Ecto neural progenitor cell (in vitro differentiated cells): ENCODE measurements at regions not wholly inside any gene's neighbourhood (a gene's known extent, or its start where the extent isn't known, plus 50 kb on each side); places are given as distances from the start of the nearest gene placed in this dataset.

Source experiments
- DNase-seq: peaks from one replicate; pipeline ENCODE4 v3.0.0-alpha.2; 2018; ENCODE audit warnings: low spot score

DNA sequence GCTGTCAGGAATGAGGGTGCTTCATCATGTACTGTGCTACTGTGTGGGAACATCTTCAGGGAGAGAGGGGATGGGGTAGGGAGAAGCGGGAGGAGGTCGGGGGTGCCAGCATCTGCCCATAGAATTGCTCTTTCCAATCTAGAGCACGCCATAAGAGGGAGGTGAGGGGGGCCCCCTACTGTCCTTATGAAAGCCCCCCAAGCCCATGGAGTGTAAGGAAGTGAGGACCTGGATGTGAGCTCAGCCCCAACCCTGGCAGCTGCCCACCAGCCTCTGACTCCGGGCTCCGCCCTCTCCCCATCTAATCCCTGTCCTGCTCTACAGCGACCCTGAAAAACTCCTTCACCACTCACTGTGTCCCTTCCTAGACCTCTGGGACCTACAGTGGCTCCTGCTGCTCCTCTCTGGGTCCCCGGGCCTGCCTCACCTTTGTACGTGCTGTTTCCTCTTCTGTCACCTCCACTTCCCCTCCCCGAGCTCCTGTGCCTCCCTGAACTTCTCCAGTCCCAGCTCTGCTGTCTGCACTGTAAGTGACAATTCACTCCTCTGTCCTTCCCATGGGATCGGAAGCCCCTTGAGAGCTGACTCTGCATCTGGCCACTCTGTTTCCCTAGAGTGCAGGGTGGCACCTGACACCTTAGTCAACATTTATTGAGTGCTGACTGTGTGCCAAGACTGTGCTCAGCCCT, 269.4 kb downstream of the PTPRU start:
- DNase-seq: peak; percentile 32

DNA sequence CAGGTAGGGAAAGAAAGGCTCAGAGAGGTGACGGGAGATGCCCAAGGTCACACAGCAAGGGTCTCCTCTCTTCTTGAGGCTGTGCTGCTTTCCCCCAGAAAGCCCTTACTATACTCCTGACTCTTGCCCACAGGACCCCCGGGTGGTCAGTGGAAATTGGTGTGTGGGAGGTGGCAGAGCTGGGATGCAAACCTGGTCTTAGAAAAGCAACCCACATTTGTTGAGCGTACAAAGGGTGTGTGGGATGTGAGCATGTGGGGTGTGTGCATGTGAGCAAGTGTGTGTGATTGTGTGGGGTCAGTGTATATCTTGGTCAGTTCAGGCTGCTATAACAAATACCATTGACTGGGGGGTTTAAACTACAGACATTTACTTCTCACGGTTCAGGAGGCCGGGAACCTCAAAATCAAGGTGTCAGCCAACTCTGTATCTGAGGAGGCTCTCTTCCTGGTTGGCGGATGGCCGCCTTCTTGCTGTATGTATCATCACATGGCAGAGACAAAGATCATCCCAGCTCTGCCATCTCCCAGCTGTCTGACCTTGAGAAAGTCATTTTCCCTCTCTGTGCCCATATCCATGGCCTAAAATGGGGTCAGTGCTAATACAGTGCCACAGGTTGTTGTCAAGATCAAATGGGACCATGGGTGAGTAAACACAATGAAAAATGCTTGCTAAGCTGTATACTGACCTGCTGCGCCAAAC, 268.5 kb downstream of the PTPRU start:
- DNase-seq: peak; percentile 27

DNA sequence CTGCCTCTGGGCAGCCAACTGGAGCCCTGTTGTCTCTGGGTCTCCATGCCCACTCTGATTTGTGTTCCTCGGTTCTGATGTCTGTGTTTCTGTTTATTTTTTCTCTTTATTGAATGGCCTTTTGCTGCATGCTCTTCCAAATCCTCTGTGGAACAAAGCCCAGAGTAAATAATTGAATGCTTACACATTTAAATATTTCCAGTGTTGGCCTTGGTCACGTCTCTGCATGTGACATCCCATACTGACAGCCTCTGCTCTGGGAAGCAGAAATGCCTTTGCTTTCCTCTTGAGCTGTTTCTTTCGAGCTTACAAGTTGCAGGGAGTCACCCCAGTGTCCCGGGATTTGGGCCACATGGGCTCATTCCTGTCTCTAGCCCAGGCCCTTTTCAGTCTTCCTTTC, 267.9 kb downstream of the PTPRU start:
- DNase-seq: peak; percentile 21

DNA sequence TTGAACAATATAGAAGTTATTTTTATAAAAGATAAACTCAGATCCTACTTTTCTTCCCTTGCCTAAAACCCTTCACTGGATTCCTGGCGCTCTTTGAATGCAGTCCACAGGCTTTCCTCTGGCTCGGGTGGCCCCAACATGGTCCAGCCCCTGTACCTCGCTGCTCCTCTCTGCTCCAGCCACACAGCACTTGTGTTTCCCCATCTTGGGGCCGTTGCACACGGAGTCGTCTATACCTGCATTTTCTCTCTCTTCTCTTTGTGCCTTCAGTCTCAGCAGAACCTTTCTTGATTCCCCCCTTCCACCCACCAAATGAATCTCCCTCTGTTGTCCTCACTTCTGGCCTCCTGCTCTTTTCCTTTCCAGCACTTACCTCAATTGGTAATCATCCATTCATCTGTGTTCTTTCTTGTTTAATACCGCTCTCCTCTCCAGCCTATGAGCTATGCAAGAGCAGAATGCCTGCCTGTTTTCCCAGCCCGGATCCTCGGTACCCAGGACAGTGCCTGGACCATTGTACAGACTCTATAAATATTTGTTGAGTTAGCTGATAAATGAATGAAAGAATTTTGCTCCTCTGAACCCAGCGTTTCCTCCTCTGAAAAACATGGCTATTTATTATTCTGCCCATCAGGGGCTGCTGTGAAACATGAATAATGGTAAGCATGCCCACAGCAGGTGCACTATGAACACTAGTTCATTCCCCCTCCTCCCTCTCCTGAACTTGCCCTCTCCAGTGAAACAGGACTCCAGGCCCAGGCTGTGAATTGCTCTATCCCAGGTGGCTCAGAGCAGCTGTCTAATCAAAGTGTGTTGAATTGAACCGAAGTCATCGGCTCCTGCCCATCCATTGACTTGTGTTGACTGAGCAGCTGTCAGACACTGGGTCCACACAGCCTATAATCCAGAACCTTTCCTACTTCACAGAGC, 266.9 kb downstream of the PTPRU start:
- peak; percentile 31 for DNase-seq

DNA sequence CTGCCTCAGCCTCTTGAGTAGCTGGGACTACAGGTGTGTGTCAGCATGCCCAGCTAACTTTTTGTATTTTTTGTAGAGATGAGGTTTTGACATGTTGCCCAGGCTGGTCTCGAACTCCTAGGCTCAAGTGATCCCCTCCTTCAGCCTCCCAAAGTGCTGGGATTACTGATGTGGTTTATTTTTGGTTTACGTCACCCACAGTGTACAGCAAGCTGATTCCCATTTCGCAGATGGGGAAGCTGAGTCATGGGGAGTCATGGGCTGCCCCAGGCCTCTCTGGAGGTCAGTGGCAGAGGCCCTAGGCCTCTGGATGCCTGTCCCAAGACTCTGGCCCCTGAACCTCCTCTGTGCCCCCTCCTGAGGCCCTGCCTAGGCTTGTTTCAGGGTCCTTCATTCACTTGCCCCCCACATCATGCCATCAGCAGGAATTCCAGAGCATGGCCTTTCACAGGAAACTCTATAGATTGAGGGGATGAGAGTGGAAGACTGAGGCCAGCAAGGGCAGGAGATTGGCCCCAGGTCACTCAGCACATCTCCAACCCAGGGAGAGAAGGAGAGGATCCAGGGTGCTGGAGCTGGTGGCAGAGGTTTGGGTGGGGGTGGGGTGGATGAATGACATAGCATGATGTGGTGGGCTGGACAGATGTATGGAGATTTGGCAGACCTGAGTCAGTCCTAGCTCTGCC, 266.0 kb downstream of the PTPRU start:
- DNase-seq: peak; percentile 26

DNA sequence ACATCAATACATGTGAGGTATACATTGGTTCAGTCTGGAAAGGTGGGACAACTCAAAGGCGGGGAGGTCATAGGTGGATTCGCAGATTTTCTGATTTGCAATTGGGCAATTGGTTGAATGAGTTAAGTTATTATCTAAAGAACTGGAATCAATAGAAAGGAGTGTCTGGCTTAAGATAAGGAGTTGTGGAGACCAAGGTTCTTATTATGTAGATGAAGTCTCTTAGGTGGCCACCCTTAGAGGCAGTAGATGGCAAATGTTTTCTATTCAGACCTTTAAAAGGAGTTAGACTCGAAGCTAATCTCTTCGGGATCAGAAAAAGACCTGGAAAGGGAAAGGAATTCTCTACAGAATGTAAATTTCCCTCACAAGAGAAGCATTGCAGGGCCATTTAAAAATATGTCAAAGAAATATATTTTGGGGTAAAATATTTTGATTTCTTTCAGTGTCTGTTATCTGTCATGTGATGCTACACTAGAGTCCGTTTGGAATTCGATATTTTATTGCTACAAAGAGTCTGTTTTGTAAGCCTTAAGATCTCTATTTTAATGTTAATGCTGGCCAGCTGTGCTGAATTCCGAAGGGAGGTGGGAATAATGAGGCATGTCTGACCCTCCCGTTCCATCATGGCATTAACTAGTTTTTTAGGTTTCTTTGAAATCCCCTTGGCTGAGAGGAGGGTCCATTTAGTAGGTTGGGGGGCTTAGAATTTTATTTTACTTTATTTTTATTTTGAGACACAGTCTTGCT, 265.1 kb downstream of the PTPRU start:
- DNase-seq: peak; percentile 26

DNA sequence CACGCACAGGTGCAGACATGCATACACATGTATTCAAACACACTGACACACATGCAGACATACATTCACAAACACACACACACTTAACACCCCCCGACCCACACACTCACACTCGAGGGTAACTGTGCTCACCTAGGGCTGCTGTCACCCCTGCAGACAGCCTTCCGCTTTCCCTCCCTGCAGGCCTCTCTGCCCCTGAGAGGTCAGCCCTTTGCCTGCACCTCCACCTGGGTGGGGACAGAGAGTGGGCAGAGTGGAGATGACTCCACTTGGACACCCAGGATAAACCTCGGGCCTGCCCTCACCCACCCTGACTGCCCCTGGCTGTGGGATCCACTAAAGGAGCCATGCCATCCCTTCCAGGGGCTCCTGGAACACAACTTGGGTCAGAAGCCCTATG, 264.3 kb downstream of the PTPRU start:
- DNase-seq: peak; percentile 28

DNA sequence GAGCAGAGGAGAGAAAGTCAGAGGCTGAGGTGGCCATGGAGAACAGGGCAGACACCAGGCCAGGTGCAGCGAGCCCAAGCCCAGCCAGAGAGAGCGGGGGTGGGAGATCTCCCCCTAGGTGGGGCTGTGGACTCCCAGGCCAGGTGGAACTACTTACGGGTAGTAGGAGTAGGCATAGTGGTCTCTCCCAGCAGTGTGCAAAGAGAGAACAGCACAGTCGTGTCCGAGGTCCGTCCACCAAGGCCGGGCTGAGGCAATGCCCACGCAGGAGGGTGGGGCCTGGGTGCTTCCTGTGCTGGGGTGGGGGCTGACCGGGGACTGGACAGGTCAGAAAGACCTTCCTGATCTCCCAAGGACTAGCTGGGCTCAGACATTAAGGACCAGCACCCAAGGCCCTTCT, 263.7 kb downstream of the PTPRU start:
- peak; percentile 26 for DNase-seq

DNA sequence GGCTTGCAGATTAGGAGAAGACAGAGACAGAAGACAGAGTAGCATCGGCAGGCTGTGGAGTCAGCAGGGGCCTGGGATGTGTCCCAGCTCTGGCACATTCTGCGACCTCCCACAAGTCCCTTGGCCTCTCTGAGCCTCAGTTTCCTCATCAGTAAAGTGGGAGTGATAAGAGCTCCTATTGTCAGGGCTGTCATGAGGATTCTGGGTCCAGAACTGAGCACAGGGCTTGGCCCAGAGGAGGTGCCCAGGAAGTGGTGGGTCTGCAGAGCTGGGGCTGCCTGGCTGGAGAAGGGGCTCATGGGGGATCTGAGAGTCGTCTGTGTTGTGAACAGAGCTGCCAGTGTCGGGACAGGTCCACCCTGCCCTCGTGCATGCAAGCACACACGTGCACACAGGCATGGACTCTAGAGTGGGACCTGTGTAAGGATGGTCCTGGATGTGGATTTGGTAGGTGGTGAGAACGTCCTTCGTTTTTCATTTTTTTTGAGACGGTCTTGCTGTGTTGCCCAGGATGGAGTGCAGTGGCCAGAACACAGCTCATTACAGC, 262.9 kb downstream of the PTPRU start:
- peak; percentile 22 for DNase-seq

DNA sequence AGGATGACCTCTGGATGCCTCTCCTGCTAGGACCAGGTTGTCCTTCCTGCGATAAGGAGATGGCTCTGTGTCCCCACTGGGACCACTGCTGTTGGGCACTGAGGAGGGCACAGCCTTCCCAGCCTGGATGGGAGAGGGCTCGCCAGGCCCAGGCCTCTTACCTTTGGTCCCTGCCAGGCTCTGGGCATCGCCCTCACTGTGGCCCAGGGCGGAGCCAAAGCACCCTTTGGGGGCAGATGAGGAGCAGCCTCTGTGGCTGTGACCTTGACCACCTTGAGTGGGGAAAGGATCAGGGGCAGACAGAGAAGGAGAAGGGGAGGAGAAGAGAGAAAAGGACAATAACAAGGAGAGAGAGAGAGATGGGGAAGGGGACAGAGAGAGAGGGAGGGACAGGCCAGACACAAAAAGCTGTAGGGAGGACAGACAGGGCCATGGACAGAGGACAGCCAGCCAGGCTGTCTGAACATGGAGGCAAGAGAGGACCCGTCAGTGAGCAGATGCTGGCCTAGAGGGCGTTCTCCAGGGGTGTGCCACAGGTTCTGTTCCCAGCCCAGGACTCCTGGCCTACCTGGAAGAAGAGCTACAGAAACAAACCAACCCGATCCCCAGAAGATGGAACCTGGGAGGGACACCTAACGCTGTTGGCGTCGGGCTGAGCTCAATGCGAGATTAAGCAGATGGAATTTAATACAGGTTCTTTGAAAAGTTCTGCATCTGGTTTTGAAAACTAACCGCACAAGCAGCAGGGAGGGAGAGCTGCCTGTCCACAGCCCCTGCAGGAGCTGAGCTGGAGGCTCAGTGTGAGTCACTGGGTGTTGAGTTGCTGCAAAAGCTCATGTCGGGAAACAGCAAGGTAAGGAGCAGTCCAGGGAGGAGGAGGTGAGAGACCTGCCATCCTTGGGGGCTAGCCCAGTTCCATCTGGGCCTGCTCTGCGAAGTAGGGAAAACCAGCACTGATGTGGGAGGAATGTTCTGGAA, 262.1 kb downstream of the PTPRU start:
- peak; percentile 34 for DNase-seq

DNA sequence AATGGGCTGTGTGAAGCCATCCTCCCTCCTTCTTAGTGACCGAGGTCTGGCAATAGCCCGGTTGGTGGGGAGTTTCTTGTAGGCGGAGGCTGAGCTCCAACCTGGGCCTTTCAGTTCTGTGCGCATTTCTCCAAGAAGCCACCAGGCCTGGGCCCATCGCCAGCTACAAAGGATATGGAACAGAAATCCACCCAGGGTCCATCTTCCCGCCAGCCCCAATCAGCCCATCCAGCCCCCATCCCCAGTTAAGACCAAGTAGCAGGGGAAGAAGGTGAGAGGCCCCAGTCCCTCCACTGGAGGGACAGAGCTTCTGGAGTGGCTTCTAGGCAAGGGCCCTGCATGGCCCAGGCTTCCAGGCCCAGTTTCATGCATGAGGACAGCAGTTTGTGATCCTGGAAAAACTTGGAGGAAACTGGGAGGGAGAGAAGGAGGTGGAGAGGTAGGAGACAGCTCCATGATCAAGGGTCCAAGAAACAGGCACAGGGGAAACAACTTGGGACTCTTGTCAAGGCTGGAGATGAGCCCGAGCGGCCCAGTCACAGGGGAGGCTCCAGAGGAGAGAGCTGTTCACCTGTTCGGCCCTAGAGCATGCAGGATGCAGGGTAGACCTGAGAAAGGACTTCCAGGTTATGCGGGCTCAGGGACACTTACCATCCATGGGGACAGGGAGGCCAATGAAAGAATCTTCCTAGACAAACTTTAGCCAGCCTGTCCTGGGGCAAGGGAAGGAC, 261.2 kb downstream of the PTPRU start:
- peak; percentile 16 for DNase-seq

DNA sequence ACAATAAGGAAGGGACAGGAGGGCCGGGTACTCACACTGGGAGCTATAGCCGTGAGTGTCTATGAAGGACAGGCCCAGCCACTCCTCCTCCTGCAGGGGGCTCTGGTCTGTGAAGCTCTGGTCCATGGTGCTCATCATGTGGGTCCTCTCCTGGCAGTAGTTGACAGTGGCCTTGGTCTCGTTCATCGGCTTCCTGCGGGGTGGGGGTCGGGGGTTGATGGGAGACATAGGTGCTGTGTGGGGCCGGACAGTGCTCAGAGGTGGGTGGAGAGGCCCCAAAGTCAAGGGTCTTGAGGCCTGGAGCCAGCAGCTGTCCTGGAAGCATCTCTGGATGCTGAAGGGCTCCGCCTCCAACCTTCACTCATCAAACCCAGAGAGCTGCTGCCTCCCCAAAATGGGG, 260.4 kb downstream of the PTPRU start:
- DNase-seq: peak; percentile 24

DNA sequence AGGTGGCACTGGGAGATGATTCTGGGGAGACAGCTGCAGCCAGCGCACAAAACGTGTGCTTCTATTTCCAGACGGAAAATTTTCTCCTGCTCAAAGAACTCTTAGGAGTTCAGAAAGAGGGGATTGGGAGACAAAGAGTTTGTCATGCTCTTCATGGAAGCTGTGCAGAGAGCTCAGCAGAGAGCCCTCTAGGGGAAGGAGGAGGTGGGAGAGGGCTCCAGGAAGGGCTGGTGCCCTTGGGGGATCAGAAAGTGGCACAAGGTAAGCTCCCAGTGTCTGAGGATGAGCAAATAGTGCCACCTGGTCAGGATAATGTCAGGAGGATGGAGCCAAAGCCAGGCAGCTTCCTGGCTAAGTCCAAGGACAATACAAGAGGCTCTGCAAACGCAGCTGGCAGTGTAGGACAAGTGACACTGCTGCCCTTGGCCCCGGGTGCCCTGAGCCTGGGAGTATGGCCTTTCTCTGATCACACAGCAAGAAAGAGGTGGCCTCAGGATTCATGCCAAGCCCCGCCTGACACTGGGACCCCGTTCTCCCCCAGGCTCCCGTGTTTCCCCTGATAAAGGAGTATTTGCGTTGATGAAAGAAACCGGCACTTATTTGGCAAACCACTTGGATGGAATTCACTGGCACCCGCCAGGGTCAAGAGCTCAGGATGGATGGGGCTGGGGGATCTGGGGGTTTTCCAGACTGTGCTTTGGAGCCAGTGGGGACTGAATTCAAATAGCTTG, 254.0 kb downstream of the PTPRU start:
- DNase-seq: peak; percentile 40

DNA sequence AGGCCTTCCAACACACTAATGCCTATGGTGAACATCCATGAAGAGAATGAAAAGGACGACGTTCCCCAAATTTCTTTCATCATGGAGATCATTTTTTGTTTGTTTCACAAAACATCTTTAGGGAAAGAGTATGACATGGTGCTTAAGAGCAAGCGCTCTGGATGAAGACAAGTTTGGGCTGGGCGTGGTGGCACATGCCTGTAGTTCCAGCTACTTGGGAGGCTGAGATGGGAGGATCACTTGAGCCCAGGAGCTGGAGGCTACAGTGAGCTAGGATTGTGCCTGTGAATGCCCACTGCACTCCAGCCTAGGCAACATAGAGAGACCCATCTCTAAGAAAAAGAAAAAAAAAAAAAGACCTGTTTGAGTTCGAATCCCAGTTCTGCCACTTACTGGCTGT, 253.1 kb downstream of the PTPRU start:
- DNase-seq: no peak

DNA sequence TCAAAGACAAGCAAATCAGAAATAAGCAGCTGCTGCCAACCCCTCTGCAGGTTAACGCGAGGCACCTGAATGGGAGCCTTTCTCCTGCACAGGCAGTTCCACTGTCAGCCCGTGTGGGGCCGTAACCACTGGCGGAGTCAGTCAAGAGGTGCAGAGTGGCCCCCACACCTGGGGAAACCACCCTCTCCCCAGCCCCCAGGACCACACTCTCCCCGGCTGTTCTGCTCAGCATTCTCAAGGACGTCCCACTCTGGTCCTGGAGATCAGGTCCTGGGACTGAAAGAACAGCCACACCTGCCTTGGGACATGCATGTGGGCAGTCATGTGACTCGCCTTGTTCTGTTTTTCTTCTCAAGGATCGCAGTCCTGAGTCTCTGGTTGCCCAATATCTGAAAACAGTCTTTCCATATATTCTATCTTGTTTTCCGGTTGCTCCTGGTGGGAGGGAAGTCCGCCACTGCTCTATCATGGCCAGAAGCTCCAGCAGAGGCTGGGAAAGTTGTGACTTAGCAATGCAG, 252.5 kb downstream of the PTPRU start:
- DNase-seq: peak; percentile 39

DNA sequence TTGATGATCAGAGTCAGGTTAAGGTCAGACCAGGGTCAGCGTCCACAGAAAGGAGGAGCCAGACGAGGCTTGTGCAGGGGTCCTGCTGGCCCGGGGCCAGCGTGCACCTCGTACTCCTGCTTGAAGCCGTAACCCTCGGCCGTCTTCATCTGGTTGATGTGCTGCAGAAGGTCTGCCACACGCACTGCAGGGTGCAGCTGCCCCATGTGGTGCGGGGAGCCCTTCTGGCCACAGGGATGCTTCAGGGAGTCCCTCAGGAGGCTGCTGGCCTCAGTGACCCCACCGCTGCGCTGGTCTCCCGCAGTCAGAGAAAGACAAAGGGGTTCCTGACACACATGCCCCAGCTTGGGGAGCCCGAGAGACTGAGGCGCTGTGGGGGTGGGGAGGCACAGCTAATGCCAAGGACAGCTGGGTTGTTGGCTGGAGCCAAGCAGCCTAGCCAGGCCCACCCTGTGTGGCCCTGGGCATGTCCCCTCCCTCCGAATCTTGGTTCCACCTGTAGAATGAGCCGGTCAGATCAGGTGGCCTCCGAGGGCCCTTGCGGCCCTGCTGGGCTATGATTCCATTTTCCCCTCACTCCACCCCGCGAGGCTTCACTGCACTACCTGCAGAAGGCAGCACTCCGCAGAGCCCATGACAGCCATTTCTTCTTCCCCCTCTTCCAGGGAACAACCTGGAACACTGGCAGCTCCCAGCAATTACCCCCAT, 251.9 kb downstream of the PTPRU start:
- DNase-seq: peak; percentile 42

DNA sequence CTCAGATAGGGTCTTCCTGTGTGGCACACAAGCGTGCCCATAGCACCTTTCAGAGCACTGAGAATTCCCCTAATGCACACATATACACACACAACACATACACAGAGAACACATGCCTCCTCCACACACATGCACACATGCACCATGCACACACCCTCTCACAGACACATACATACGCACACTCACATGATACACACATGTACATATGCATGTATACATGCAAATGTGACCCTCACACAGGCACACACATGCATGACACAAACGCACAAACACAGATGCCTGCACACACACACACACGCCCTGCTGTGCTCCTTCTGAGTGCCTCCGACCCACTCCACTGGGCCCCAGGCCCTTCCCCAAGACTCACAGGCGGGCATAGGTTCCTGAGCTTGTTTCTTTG, 251.0 kb downstream of the PTPRU start:
- DNase-seq: peak; percentile 34
